Activated CD8-positive, alpha-beta memory T cell treated with anti-CD3 and anti-CD28 coated beads, Interleukin-2, amount 50 U/mL, for 1 hour (primary cell): ENCODE measurements at regions not wholly inside any gene's neighbourhood (a gene's known extent, or its start where the extent isn't known, plus 50 kb on each side); places are given as distances from the start of the nearest gene placed in this dataset.
"Not testable (repeated sequence)": the region's sequence is repeated elsewhere in the genome, so short reads cannot be mapped to it uniquely, and the experiment has no call there.

Experiments
- DNase-seq: peaks from one replicate; pipeline ENCODE4 v3.0.0-alpha.2; 2020; ENCODE audit errors: extremely low read depth

GRCh38 chr1:55784941-55785450 is 569.8 kb upstream of the USP24 start:
- not testable (repeated sequence) for DNase-seq

- DNase-seq, result no peak
These were observed 566.8 kb upstream of the USP24 start for GRCh38 chr1:55781944-55782482.

GRCh38 chr1:55781003-55781402 is 565.8 kb upstream of the USP24 start:
- no peak for DNase-seq

GRCh38 chr1:55777545-55777944 is 562.4 kb upstream of the USP24 start:
- DNase-seq, result no peak

- no peak for DNase-seq
These were observed 559.8 kb upstream of the USP24 start for GRCh38 chr1:55775007-55775406.

GRCh38 chr1:55774446-55774845 is 559.3 kb upstream of the USP24 start:
- no peak for DNase-seq

GRCh38 chr1:55773211-55773940 is 558.2 kb upstream of the USP24 start:
- DNase-seq, result no peak

GRCh38 chr1:55768327-55768952 is 553.3 kb upstream of the USP24 start:
- no peak for DNase-seq

- no peak for DNase-seq
These were observed 552.0 kb upstream of the USP24 start for GRCh38 chr1:55767171-55767570.

- DNase-seq, result not testable (repeated sequence)
These were observed 550.3 kb upstream of the USP24 start for GRCh38 chr1:55765505-55765904.

- no peak for DNase-seq
These were observed 536.6 kb upstream of the USP24 start for GRCh38 chr1:55751776-55752175.

- DNase-seq, result no peak
These were observed 535.4 kb upstream of the USP24 start for GRCh38 chr1:55750628-55750995.

- DNase-seq, result no peak
These were observed 534.9 kb upstream of the USP24 start for GRCh38 chr1:55749975-55750627.

GRCh38 chr1:55747408-55747841 is 532.3 kb upstream of the USP24 start:
- no peak for DNase-seq

GRCh38 chr1:55746710-55747109 is 531.5 kb upstream of the USP24 start:
- DNase-seq, result no peak

GRCh38 chr1:55741516-55741915 is 526.4 kb upstream of the USP24 start:
- DNase-seq, result no peak

- DNase-seq, result no peak
These were observed 519.9 kb upstream of the USP24 start for GRCh38 chr1:55735106-55735505.

- no peak for DNase-seq
These were observed 511.8 kb upstream of the USP24 start for GRCh38 chr1:55726994-55727393.

- DNase-seq, result no peak
These were observed 510.2 kb upstream of the USP24 start for GRCh38 chr1:55725378-55725777.

- DNase-seq, result no peak
These were observed 509.6 kb upstream of the USP24 start for GRCh38 chr1:55724551-55725325.

- no peak for DNase-seq
These were observed 507.8 kb upstream of the USP24 start for GRCh38 chr1:55723001-55723400.

- DNase-seq, result no peak
These were observed 505.1 kb upstream of the USP24 start for GRCh38 chr1:55720261-55720660.
